Adrenal gland (tissue), 5 donors: ENCODE measurements at regions not wholly inside any gene's neighbourhood (a gene's known extent, or its start where the extent isn't known, plus 50 kb on each side); places are given as distances from the start of the nearest gene placed in this dataset.

ENCODE experiments used
- CTCF ChIP-seq, 6 experiments: fragments of 450-650 bp in 4 of 6; fragments of 200-600 bp in 2 of 6; sonication (generic) in 1 of 6; IDR thresholded peaks; 1 replicate in 5 of 6; 2 replicates in 1 of 6; pipeline versions ENCODE4 v1.5.1 to v1.8.0; 2016 to 2021; ENCODE audit warnings: antibody characterized with exemption in 6 of 6, mild to moderate bottlenecking in 2 of 6, moderate library complexity in 1 of 6
- POLR2A ChIP-seq, 2 donors: fragments of 450-650 bp; IDR thresholded peaks; one replicate each; pipeline ENCODE4 v1.6.1; 2017; ENCODE audit warnings: antibody characterized with exemption in 2 of 2, mild to moderate bottlenecking in 2 of 2, moderate library complexity in 1 of 2
- donor health status: DM: no; HTN: no; CAD: no.

- TF ChIP-seq POLR2A (IDR thresholded peaks at IDR 0.05) (no peak), CTCF (IDR thresholded peaks at IDR 0.05) (no peak)
Observed at GRCh38 chr18:72601944-72602343, 57.8 kb upstream of the CBLN2 start.
